Keratinocyte (primary cell): ENCODE measurements at regions not wholly inside any gene's neighbourhood (a gene's known extent, or its start where the extent isn't known, plus 50 kb on each side); places are given as distances from the start of the nearest gene placed in this dataset.

Experiments
- DNase-seq: peaks from one replicate; pipeline ENCODE4 v3.0.0-alpha.2; 2011; ENCODE audit warnings: low read depth, missing footprints, low spot score
- FAIRE-seq: peaks from 2 replicates; lab custom pipeline; 2011; peaks lifted over from hg19 to GRCh38; lab: Jason Lieb, UNC
- H2AFZ ChIP-seq: 2 replicates; pipeline ENCODE4 v1.6.0; 2012; ENCODE audit warnings: low read length, control low read depth, inconsistent platforms; ENCODE audit not compliant: control insufficient read depth
- H3K27ac ChIP-seq: 2 replicates; pipeline ENCODE4 v1.5.1; 2011; ENCODE audit warnings: low read length; ENCODE audit not compliant: control insufficient read depth, insufficient read depth
- H3K27me3 ChIP-seq: 3 replicates; pipeline ENCODE4 v1.6.0; 2011; ENCODE audit warnings: low read length; ENCODE audit not compliant: control insufficient read depth, insufficient read depth; ENCODE audit errors: extremely low read depth
- H3K36me3 ChIP-seq, 2 experiments: 2 replicates in 1 of 2; 3 replicates in 1 of 2; pipeline ENCODE4 v1.5.1; 2011; ENCODE audit warnings: low read length in 2 of 2, mild to moderate bottlenecking in 1 of 2; ENCODE audit not compliant: control insufficient read depth in 2 of 2, insufficient read depth in 2 of 2; ENCODE audit errors: extremely low read depth in 1 of 2
- H3K4me1 ChIP-seq: 3 replicates; pipeline ENCODE4 v1.5.1; 2011; ENCODE audit warnings: low read length; ENCODE audit not compliant: control insufficient read depth, insufficient read depth; ENCODE audit errors: extremely low read depth
- H3K4me2 ChIP-seq: 3 replicates; pipeline ENCODE4 v1.6.0; 2011; ENCODE audit warnings: low read depth, low read length; ENCODE audit not compliant: control insufficient read depth, insufficient read depth; ENCODE audit errors: extremely low read depth
- H3K4me3 ChIP-seq, 3 experiments: fragments of 200-600 bp in 1 of 3; sonication (generic) in 1 of 3; 2 replicates in 2 of 3; 3 replicates in 1 of 3; pipeline ENCODE4 v1.5.1; 2011 to 2016; ENCODE audit warnings: low read length in 3 of 3, mild to moderate bottlenecking in 3 of 3, control low read depth in 2 of 3, inconsistent platforms in 1 of 3, low read depth in 1 of 3, mixed read lengths in 1 of 3, mixed run types in 1 of 3, moderate library complexity in 1 of 3; ENCODE audit not compliant: control insufficient read depth in 2 of 3, insufficient read depth in 2 of 3; ENCODE audit errors: extremely low read depth in 1 of 3
- H3K79me2 ChIP-seq: 2 replicates; pipeline ENCODE4 v1.6.0; 2012; ENCODE audit warnings: low read length; ENCODE audit not compliant: control insufficient read depth, insufficient read depth
- H3K9ac ChIP-seq: 3 replicates; pipeline ENCODE4 v1.6.0; 2011; ENCODE audit warnings: low read length; ENCODE audit not compliant: control insufficient read depth, insufficient read depth; ENCODE audit errors: extremely low read depth
- H3K9me1 ChIP-seq: 3 replicates; pipeline ENCODE4 v1.6.0; 2011; ENCODE audit warnings: low read length; ENCODE audit not compliant: control insufficient read depth, insufficient read depth; ENCODE audit errors: extremely low read depth
- H3K9me3 ChIP-seq: 2 replicates; pipeline ENCODE4 v1.5.1; 2012; ENCODE audit warnings: low read depth, low read length; ENCODE audit not compliant: control insufficient read depth
- H4K20me1 ChIP-seq: 3 replicates; pipeline ENCODE4 v1.6.0; 2011; ENCODE audit warnings: low read length; ENCODE audit not compliant: control insufficient read depth, insufficient read depth; ENCODE audit errors: extremely low read depth
- CTCF ChIP-seq, 3 experiments: IDR thresholded peaks in 1 of 3; conservative IDR thresholded peaks in 1 of 3; optimal IDR thresholded peaks in 1 of 3; 2 replicates in 2 of 3; 3 replicates in 1 of 3; pipeline versions ENCODE3 to v1.5.1; 2011; ENCODE audit warnings: low read length in 3 of 3, mild to moderate bottlenecking in 3 of 3, moderate library complexity in 2 of 3, control low read depth in 1 of 3, inconsistent platforms in 1 of 3; ENCODE audit not compliant: insufficient read depth in 2 of 3; ENCODE audit errors: extremely low read depth in 1 of 3
- EZH2 ChIP-seq: IDR thresholded peaks from one replicate; pipeline ENCODE4 v1.6.1; 2012; ENCODE audit warnings: inconsistent platforms, mild to moderate bottlenecking, low read length, moderate library complexity
- dilution Hi-C: fragments of 300-500 bp; cut with MboI; formaldehyde crosslinking; loops from one replicate; pipeline ENCODE4 v1.7.0; 2020; ENCODE audit warnings: low sequenced_read_pairs; ENCODE audit not compliant: extremely low pct_ligation_motif_present

GRCh38 chr5:171541341-171541776 lies 121.9 kb downstream of the FGF18 start:
- H3K4me2 ChIP-seq, result no peak overlapping the region
- no peak overlapping the region for H3K9ac ChIP-seq
- dilution Hi-C loops, result no loop called here
- TF ChIP-seq EZH2, result no peak
- no peaks in the 10 kb centered on the region for H3K79me2 ChIP-seq
- H3K36me3 ChIP-seq, result no peaks in the 10 kb centered on the region
- FAIRE-seq (no peak), DNase-seq (no peak)
- H3K9me3 ChIP-seq, result no peaks in the 10 kb centered on the region
- no peak overlapping the region for H2AFZ ChIP-seq
- no peak overlapping the region for H3K4me3 ChIP-seq
- H3K27ac ChIP-seq, result no peak overlapping the region
- peaks cover 11% of the 10 kb centered on the region for H3K27me3 ChIP-seq
- H3K9me1 ChIP-seq, result no peaks in the 10 kb centered on the region
- H3K4me1 ChIP-seq, result no peaks in the 10 kb centered on the region
- H4K20me1 ChIP-seq, result no peaks in the 10 kb centered on the region

- no peak overlapping the region for H3K9ac ChIP-seq
- peaks cover 11% of the 10 kb centered on the region for H3K27me3 ChIP-seq
- H3K4me3 ChIP-seq, result no peak overlapping the region
- no peak overlapping the region for H3K27ac ChIP-seq
- no peak for FAIRE-seq
- no peak for TF ChIP-seq CTCF (optimal IDR thresholded peaks at IDR 0.05 in 1 of 3, IDR thresholded peaks at IDR 0.05 in 1 of 3, conservative IDR thresholded peaks at IDR 0.05 in 1 of 3; ENCODE audit: extremely low read depth in 1 of 3, insufficient read depth in 2 of 3, low read length in 3 of 3)
- TF ChIP-seq EZH2, result no peak
- H4K20me1 ChIP-seq, result no peaks in the 10 kb centered on the region
- no peak for DNase-seq
- H3K4me1 ChIP-seq, result no peaks in the 10 kb centered on the region
- H3K9me3 ChIP-seq, result no peaks in the 10 kb centered on the region
- H3K9me1 ChIP-seq, result no peaks in the 10 kb centered on the region
- dilution Hi-C loops, result no loop called here
- no peaks in the 10 kb centered on the region for H3K79me2 ChIP-seq
- H2AFZ ChIP-seq, result no peak overlapping the region
- H3K4me2 ChIP-seq, result no peak overlapping the region
- no peaks in the 10 kb centered on the region for H3K36me3 ChIP-seq
These were observed 123.2 kb downstream of the FGF18 start for GRCh38 chr5:171542525-171543140.
